ENCODE measurements at regions not wholly inside any gene's neighbourhood (a gene's known extent, or its start where the extent isn't known, plus 50 kb on each side); places are given as distances from the start of the nearest gene placed in this dataset.

DNA sequence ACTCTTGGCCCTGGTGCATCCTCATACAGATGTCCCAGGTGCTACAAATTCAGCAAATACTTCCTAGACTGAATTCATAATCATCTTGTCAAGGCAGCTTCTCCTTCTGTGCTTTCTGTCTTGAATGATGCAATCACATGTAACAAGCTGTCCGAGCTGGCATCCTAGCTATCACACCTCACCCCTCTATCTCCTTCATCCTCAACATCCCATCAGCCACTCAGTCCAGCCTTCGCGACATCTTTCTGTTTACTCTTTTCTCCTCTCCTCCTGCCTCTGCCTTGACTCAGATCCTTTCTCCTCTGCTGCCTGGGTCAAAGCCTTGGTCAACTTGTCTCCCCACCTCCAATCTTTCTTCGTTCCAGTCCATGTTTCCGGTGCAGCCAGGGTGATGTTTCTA, 240.4 kb upstream of the CELF2 start:
- TF ChIP-seq, protein P1, sequence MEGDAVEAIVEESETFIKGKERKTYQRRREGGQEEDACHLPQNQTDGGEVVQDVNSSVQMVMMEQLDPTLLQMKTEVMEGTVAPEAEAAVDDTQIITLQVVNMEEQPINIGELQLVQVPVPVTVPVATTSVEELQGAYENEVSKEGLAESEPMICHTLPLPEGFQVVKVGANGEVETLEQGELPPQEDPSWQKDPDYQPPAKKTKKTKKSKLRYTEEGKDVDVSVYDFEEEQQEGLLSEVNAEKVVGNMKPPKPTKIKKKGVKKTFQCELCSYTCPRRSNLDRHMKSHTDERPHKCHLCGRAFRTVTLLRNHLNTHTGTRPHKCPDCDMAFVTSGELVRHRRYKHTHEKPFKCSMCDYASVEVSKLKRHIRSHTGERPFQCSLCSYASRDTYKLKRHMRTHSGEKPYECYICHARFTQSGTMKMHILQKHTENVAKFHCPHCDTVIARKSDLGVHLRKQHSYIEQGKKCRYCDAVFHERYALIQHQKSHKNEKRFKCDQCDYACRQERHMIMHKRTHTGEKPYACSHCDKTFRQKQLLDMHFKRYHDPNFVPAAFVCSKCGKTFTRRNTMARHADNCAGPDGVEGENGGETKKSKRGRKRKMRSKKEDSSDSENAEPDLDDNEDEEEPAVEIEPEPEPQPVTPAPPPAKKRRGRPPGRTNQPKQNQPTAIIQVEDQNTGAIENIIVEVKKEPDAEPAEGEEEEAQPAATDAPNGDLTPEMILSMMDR (IDR thresholded peaks at IDR 0.05; ENCODE audit: extremely low read depth, insufficient read depth, missing control alignments), result no peak

DNA sequence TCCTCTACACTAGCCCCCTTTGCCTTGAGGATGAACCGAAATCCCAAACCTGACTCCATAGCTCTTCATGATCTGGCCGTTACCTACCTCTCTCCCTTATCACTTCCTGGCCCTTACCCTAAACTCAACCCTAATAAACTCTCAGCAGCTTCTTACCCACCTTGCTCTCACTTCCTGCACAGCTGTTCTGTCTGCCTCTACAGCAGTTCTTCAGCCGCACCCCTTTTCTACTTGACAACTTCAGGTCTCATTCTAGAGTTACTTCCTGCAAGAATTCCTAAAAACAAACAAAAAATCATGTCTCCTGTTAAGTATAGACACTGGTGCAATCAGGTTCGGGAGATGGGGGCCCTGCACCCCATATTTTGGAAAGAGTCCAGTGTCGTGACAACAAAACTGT, 239.9 kb upstream of the CELF2 start:
- in situ Hi-C loops (cut with MboI; ENCODE audit: low pct_unique_long_range_greater_than_20kb, low sequenced_read_pairs, unreplicated experiment), result no loop called here
- no peak for DNase-seq (ENCODE audit: low spot score)
- TF ChIP-seq, protein P1 (IDR thresholded peaks at IDR 0.05; ENCODE audit: extremely low read depth, insufficient read depth, missing control alignments), result no peak

More for the DNA sequence above, 240.4 kb upstream of the CELF2 start:
- in situ Hi-C loops (cut with MboI; ENCODE audit: low pct_unique_long_range_greater_than_20kb, low sequenced_read_pairs, unreplicated experiment), result no loop called here
- DNase-seq (ENCODE audit: low spot score), result no peak

DNA sequence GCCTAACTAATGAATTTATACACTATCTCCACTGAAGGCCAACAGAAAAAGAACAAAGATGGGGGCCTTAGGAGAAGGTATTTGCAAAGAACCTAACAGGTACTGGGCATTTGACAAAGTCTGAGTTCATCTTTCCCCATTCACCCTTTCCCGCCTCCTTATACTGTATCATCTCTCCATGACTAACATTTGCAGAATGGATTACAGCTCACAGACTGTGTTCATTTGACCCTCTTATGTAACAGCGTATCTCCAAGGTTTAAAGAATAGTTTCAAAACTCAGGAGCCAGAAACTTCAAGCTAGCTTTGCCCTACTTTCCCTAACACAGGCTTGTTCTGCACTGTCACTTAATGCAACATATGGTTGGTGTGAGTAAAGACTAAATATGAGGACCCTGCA, 238.7 kb upstream of the CELF2 start:
- in situ Hi-C loops (cut with MboI; ENCODE audit: low pct_unique_long_range_greater_than_20kb, low sequenced_read_pairs, unreplicated experiment), result no loop called here
- no peak for DNase-seq (ENCODE audit: low spot score)
- TF ChIP-seq, protein P1 (IDR thresholded peaks at IDR 0.05; ENCODE audit: extremely low read depth, insufficient read depth, missing control alignments), result no peak

- no peak for DNase-seq (ENCODE audit: low spot score)
- TF ChIP-seq, protein P1 (IDR thresholded peaks at IDR 0.05; ENCODE audit: extremely low read depth, insufficient read depth, missing control alignments), result no peak
- in situ Hi-C loops (cut with MboI; ENCODE audit: low pct_unique_long_range_greater_than_20kb, low sequenced_read_pairs, unreplicated experiment), result no loop called here
These were observed 238.2 kb upstream of the CELF2 start for GRCh38 chr10:10779511-10779910.

GRCh38 chr10:10780746-10781145, 236.9 kb upstream of the CELF2 start:
- in situ Hi-C loops (cut with MboI; ENCODE audit: low pct_unique_long_range_greater_than_20kb, low sequenced_read_pairs, unreplicated experiment), result no loop called here
- DNase-seq (ENCODE audit: low spot score), result no peak
- TF ChIP-seq, protein P1 (IDR thresholded peaks at IDR 0.05; ENCODE audit: extremely low read depth, insufficient read depth, missing control alignments), result no peak

DNA sequence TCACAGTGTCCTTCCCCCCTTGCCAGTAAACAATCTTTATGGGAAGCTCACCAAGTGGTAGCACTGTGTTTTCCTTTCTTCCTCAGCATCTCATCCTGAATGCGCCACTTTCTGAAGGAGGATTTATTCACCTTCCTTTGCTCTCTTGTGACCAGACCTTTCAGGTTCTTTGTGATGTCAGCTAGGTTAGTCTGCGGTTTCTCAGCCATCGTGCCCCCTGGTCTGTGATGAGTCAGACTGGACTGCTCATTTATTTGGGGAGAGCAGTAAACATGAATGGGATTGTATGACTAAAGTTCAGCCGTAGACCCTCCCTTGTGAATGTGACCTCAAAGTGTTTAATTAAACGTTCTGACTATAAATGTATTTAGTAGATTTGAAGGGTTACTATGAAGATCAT, 235.1 kb upstream of the CELF2 start:
- DNase-seq (ENCODE audit: low spot score), result no peak
- in situ Hi-C loops (cut with MboI; ENCODE audit: low pct_unique_long_range_greater_than_20kb, low sequenced_read_pairs, unreplicated experiment), result no loop called here
- TF ChIP-seq, protein P1 (IDR thresholded peaks at IDR 0.05; ENCODE audit: extremely low read depth, insufficient read depth, missing control alignments), result no peak

DNA sequence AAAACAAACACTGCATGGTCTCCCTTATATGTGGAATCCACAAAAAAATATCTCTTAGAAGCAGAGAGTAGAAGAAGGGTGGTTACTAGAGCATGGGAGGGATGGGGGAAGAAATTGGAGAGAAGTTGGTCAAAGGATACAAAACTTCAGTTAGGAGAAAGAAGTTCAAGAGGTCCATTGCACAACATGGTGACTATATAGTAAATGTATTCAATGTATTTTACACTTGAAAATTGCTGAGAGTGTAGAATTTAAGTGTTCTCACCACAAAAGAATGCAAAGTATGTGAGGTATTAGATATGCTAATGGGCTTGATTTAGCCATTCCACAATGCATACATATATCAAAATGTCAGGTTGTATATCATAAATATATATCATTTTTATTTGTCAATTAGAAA, 232.0 kb upstream of the CELF2 start:
- in situ Hi-C loops (cut with MboI; ENCODE audit: low pct_unique_long_range_greater_than_20kb, low sequenced_read_pairs, unreplicated experiment), result no loop called here
- no peak for DNase-seq (ENCODE audit: low spot score)
- TF ChIP-seq, protein P1 (IDR thresholded peaks at IDR 0.05; ENCODE audit: extremely low read depth, insufficient read depth, missing control alignments), result no peak

Measured in GM13977 (cell line).